Adipose tissue (tissue), 3 donors: ENCODE measurements at regions not wholly inside any gene's neighbourhood (a gene's known extent, or its start where the extent isn't known, plus 50 kb on each side); places are given as distances from the start of the nearest gene placed in this dataset.

Experiments
- H3K27ac ChIP-seq: one replicate; pipeline ENCODE4 v1.5.1; 2013; ENCODE audit warnings: low read depth, low read length
- WGBS, 3 donors: extraction: QIAGEN DNeasy Blood & Tissue Kit; methylation state at CpG; one replicate each; pipeline ENCODE4 v1.1.7; 2013; 5-methylcytosine and 5-hydroxymethylcytosine counted together
- donor health status: healthy with polysubstance abuse.
- donor health status: Bipolar disorder and iron deficiency.
- donor health status: healthy.

GRCh38 chr20:17860301-17861197 is 108.0 kb downstream of the SNX5 start:
- H3K27ac ChIP-seq = no peak overlapping the region
- WGBS, 3 donors = 81 to 84% (median 82%) methylated on average over 15 of the region's 15 CpGs

GRCh38 chr20:17859616-17860232 is 108.9 kb downstream of the SNX5 start:
- WGBS, 3 donors = 30 to 62% (median 60%) methylated on average over 22 of the region's 22 CpGs
- H3K27ac ChIP-seq = no peak overlapping the region

GRCh38 chr20:17859002-17859615 is 109.5 kb downstream of the SNX5 start:
- H3K27ac ChIP-seq = no peak overlapping the region

GRCh38 chr20:17858450-17859001 is 110.1 kb downstream of the SNX5 start:
- WGBS, 3 donors = 88 to 96% (median 89%) methylated on average over 13 of the region's 13 CpGs

More at GRCh38 chr20:17859002-17859615, 109.5 kb downstream of the SNX5 start:
- 52 to 80% (median 74%) methylated on average over 7 of the region's 7 CpGs for WGBS, 3 donors

GRCh38 chr20:17857639-17858449 is 110.8 kb downstream of the SNX5 start:
- 94 to 99% (median 96%) methylated on average over 4 of the region's 4 CpGs for WGBS, 3 donors
- no peak overlapping the region for H3K27ac ChIP-seq

More at GRCh38 chr20:17858450-17859001, 110.1 kb downstream of the SNX5 start:
- no peak overlapping the region for H3K27ac ChIP-seq

GRCh38 chr20:17856837-17857605 is 111.6 kb downstream of the SNX5 start:
- WGBS, 3 donors = 92 to 94% (median 93%) methylated on average over 5 of the region's 5 CpGs
- H3K27ac ChIP-seq = no peak overlapping the region

- H3K27ac ChIP-seq = no peak overlapping the region
- 11 to 45% (median 35%) methylated on average over 3 of the region's 3 CpGs for WGBS, 3 donors
These were observed 112.5 kb downstream of the SNX5 start for GRCh38 chr20:17856024-17856564.

GRCh38 chr20:17854307-17854903 is 114.2 kb downstream of the SNX5 start:
- 64 to 65% (median 65%) methylated on average over 4 of the region's 4 CpGs for WGBS, 3 donors
- H3K27ac ChIP-seq = no peak overlapping the region

GRCh38 chr20:17852323-17852722 is 116.3 kb downstream of the SNX5 start:
- WGBS, 3 donors = 65 to 95% (median 88%) methylated on average over 3 of the region's 3 CpGs
- H3K27ac ChIP-seq = no peak overlapping the region

GRCh38 chr20:17850684-17851026 is 117.9 kb downstream of the SNX5 start:
- no peak overlapping the region for H3K27ac ChIP-seq
- WGBS, 3 donors = 37 to 82% (median 56%) methylated on average over 4 of the region's 4 CpGs

GRCh38 chr20:17849901-17850683 is 118.5 kb downstream of the SNX5 start:
- no peak overlapping the region for H3K27ac ChIP-seq
- 40 to 83% (median 55%) methylated on average over 15 of the region's 15 CpGs for WGBS, 3 donors

GRCh38 chr20:17849138-17849900 is 119.3 kb downstream of the SNX5 start:
- no peak overlapping the region for H3K27ac ChIP-seq
- 91 to 93% (median 92%) methylated on average over 6 of the region's 6 CpGs for WGBS, 3 donors

GRCh38 chr20:17848249-17849048 is 120.1 kb downstream of the SNX5 start:
- H3K27ac ChIP-seq = no peak overlapping the region
- 64 to 82% (median 81%) methylated on average over 4 of the region's 4 CpGs for WGBS, 3 donors

- 63 to 84% (median 74%) methylated on average over 10 of the region's 10 CpGs for WGBS, 3 donors
- H3K27ac ChIP-seq = no peak overlapping the region
These were observed 122.7 kb downstream of the SNX5 start for GRCh38 chr20:17845701-17846475.
